Stimulated activated CD4-positive, alpha-beta T cell treated with anti-CD3 and anti-CD28 coated beads, Interleukin-2, amount 100 ng/mL, for 4 hours (primary cell): ENCODE measurements at regions not wholly inside any gene's neighbourhood (a gene's known extent, or its start where the extent isn't known, plus 50 kb on each side); places are given as distances from the start of the nearest gene placed in this dataset.

Experiments used
- DNase-seq: peaks from one replicate; pipeline ENCODE4 v3.0.0-alpha.2; 2020; ENCODE audit warnings: low read depth

DNA sequence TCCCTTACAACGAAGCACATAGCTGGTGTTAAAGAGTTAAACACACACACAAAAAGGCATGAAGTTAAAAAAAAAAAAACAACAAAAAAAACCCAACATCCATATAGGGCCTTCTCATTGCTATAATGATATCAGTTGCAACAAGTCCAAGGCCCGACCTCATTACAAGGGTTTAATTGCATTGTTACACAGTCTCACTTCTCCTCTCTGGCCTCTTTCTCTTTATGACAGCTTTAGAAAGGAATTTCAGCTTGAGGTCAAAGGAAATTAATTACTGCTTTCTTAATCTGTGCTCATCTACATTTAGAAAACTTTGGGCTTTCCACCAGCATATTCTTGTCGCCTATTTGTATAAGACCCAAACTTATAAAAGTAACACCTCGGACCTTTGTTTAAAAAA, 342.1 kb downstream of the NR2F2 start:
- no peak for DNase-seq

DNA sequence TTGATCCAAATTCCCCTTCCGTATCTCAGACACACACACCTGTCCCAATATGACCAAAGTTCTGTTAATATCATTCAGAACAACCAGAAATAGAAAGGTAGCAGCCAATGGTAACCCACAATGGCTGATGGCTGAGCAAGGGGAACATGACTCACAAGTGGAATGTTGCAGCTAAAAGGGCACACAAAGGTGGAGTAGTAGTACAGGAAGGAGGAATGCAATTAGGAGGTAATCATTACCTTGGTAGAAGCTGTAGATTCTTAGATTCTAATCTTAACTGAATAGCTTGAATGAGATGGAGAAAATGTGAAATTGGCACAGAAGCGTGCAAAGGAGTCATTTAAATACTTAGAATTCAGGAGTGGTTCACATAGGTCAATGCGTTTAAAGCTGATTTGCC, 347.9 kb downstream of the NR2F2 start:
- DNase-seq, result no peak

DNA sequence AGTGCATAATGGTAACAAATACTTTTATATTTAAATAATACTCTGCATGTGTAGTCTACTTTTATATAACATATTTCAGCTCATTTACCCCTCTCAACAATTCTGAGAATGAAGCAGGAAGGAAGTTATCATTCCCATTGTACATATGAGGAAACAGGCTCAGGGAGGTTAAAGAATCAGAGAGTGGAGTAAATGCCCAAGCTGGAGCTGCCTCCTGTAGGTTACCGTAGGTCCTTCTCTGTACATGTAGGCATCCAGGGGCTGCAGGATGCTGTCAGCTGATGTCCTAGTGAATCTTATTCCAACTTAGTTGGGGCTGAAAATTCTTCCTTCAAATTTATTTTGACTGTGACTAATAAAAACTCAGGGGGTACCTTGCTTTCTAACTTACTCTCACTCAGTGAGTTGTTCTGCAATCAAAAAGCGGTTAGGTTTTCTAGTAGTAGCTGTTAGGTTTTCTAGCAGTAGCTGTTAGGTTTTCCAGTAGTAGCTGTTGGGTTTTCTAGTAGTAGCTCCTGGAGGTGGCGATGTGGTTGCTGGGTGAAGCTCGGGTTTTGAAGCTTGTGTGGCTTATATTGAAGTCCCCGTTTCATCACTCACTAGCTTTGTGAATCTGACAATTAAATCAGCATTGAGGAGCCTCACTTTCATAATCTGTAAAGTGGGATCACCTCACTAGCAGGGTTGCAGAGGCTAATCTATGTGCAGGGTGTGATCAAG, 357.0 kb downstream of the NR2F2 start:
- no peak for DNase-seq

DNA sequence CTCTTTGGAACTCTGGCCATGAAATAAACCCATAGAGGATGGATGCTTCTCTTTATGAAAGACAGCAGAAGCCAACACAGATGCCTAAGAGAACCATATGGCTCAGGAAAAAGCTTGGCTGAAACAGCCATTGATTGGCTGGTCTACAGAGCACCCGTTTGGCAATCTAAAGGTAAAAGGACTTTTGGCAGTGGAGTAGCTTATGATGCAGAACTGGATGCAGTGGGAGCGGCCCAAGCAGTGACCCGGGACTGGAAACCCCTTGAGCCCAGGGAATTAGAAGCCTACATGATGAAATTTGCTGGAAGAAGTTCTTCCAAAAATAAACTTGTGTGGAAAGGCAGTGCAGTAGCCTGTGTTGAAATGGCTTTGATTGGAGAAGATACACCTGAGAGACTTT, 360.2 kb downstream of the NR2F2 start:
- no peak for DNase-seq

DNA sequence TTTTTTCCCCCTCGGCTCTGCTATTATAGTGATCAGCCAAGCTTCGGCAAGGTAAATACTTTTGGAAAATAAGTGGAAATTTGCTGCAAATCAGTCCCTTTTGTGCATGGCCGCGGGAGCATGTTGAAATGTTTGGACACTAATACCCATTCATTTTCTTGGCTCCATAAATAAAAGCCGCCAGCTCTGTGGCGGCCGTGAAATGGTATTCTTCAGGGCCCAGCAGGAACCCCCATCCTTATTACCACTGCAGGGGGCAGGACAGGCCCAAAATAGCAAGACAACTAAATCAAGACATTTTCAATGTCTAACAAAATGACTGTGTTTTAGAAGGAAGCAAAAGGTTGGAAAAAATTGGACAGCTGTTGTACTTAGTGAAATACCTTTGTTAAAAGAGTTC, 362.3 kb downstream of the NR2F2 start:
- DNase-seq, result no peak

DNA sequence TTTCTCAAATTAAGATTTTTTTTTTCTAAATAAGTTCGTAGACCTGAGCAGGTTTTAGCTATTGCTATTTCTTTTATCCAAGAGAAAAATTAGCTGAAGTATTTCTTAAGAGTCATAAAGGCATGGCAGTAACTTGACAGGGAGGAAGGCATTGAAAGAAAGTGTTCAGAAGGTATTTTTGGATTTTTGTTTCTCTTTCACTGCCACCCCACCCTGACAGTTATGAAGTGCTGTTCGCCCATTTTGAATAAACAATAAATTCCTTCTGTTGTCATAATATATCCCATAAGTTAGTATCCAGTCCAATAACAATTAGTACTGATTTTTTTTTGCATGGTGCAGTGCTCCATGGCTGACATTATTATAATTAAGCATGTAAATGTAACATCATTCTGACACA, 363.0 kb downstream of the NR2F2 start:
- no peak for DNase-seq

DNA sequence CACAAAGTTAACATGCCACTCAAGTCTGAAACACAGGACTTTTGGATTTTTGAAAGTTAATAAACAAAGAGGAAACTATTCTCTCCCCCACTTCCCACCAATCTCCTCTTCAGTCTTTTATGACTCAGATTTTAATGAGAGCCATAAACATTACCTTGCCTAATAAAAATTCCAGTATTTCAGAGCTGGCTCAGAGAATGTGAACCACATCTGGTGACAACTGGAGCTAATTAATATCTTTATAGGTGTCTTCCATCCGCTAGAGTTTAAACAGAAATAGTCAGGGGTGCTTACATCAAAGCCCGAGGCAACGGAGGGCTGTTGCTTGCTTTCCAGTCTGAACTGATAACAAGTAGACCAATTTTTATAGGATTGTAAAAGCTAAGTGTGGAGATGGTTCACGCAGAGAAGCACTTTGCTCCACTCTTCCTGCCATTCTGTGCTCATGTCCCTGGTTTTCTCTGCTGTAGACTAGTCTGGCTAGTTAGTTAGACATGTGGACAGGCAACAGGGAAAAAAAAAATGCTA, 363.6 kb downstream of the NR2F2 start:
- no peak for DNase-seq

DNA sequence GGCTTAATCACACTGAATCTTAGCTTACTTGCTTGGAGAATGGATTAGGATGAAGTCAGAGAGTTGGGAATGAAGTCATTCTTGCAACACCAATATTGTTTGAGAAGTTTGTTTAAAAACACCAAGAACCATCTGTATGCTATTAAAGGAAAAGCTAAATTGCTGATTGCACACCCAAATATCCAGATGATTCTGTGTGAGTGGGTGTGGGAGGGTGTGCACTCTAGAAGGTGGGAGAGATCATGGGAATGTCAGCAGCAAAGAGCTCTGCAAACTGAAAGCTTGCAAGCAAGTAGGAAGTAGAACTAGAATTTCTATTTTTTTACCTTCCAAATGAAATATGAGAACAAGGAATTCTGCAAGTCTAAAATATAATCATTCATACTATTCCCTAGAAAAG, 364.9 kb downstream of the NR2F2 start:
- DNase-seq, result no peak

DNA sequence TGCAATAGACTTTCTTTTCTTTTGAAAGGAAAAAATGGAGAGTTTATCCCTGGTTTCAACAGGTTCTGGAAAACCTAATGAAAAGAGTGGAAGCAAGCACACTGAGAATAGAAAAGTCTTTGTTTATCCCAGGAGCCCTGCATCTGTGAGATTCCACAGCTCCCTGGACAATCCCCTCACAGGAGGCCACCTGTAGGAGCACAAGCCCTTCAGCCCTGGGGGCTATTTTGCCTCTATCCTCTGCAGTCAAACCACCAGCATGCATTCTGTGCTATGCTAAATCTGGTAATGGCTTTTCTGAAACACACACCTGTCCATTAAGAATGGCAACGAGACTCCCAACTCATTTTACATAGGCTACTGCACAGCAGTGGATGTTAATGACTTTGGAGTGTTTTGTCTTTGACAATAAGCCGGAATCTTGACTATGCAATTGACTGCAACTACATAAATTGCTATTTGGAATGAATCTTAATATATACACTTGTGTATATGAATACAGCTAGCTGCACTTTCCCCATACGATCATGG, 369.4 kb downstream of the NR2F2 start:
- no peak for DNase-seq

DNA sequence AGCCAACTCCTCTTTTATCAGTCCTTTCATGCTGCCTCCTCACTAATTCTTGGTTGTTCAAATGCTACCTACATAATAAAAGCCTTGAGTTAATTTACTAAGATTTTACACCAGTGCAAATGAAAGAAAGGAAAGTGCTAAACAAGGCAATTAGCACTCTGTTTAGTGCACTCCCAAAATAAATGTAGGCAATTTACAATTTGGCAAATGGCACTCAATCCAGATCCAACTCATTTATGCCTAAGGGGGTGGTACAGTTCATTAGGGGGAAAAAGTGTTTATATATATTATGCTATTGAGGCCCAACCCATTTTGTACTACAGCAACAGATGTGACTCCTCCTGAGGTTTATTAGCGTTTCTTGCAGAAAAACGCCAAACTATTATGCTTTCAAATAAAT, 370.1 kb downstream of the NR2F2 start:
- DNase-seq, result no peak

DNA sequence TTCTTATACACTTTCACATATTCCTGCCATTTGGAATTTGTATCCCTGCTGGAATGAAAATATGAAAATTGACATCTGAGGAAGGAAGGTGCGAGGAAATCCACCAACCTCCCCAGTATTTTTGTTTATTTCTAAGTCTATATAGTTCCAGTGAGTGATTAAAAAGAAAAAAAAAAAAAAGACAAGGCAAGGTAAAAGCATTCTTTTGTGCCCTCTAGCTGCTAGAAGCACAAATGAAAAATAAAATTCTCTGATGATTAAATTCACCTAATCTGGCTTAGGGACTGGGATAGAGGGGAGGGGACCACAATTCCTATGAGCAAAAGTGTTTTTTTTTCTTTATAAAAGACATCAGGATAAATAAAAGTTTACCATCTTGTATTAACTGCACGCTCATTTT, 370.9 kb downstream of the NR2F2 start:
- DNase-seq, result no peak

DNA sequence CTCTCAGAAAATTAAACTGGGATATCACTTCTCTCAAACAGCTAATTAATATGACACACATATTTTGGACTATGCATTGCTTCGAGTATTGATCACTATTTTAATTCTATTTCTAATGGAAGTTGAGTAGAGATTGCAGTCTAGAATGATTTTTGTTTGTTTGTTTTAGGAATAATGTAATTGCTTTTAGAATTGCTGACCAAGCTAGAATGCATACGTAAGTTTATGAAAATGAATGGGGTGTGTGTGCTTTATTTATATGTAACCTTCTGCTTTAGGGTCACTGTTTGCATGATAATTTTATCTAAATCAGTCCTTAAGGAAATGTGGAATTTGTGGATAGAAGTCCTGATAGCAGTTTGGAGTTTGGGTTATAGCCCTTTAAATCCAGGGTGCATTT, 371.4 kb downstream of the NR2F2 start:
- no peak for DNase-seq

DNA sequence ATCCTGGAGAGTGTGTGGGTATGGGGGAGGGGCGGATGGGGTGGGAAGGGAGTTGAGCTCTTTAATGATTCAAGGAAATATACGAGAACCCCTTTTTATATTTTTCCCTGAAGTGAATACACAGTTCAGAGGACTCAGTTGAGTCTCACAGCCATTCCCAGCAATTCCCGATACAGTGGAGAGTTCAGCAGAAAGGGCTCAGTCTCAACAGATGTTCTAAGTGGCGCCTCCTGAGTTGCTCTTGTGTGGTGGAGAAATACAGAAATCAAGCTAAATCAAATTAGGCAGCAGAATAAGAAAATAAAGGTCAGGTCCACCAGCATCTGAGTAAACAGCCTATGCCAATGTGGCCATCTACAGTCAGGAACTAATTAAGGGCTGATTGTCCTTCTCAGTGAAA, 372.1 kb downstream of the NR2F2 start:
- DNase-seq, result no peak

DNA sequence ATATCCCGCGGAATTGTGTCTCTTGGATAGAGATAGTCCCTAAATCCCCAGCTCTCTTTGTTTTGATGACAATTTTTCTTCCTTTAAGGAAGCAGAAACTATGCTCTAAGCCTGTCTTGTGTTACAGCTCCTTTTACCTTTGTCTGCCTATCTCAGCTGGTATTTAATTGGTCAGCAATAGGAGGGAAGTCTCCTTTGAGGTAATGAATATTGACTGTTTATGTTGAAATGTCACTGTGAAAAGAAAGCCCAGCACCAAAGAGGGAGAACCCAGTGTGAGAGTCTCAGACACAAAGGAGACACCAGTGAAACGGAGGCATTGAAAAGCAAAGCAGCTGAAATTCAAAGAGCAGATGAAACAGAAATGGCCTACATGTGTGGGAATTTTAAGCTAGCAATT, 372.6 kb downstream of the NR2F2 start:
- no peak for DNase-seq

DNA sequence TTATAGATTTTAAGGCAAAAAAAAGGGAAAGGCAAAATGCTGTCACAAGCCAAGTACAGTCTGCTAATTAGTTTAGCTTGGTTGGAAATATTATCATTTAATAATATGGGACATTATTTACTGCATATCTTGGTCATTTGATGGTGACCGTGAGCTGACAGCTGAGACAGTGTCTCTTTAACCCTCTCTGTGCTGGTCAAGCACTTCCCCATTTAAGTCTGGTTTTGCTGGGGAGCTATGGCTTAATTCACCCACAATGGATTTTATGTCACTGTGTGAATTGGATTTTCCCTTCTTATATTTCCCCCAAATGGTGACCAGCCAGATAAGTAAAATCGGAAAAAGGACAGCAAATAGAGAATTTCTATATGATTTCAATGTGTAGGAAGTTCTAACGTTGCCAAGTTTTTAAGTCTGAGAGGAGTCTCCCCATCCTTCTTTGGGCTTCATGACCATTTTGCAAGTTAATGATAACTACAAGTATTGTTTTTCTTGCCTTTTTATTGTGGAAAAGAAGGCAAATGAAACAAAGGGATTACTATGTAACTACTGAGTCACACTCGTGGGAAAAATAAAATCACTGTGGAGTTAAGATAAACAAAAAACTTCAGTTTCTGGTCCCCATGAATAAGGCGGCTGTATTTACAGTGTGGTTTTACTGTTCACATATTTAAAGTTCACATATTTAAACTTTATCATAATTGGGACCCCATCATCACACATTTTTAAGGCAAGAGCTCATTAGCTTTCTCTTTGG, 373.5 kb downstream of the NR2F2 start:
- no peak for DNase-seq

DNA sequence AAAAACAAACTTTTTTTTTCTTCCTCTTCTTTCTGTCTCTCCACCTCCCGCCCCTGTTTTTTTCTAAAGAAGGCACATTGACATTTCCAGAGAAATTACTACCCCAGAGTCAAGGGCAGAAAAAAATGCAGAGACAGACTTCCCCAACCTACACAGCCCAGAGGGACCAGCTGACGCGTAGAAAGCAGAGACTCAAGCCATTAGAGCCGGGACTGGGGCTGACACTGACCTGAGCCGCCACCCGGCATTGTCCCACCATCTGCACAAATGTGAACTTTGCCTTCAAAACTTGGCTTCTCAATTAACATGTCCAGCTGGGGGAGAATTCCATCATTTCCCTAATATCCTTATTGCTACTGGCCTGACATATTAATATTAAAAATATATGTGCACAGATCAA, 385.6 kb downstream of the NR2F2 start:
- DNase-seq, result no peak

DNA sequence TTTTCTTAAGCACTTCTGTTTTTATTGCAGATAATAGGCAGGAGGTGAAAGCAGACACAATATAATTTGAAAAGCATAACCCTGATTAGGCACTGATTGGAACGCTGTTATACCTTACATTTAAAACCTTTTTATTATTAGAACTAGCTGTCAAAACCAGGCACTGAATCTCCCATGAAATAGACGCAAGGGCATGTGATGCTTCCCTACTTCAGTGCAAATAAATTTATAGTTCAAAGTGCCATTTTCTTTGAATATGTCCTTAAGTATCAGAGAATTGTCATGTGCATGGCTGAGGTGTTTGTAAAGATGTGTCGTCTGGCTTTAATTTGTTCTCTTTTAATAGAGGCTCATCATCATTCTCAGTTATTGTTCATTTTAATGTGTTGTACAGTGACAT, 386.0 kb downstream of the NR2F2 start:
- no peak for DNase-seq

DNA sequence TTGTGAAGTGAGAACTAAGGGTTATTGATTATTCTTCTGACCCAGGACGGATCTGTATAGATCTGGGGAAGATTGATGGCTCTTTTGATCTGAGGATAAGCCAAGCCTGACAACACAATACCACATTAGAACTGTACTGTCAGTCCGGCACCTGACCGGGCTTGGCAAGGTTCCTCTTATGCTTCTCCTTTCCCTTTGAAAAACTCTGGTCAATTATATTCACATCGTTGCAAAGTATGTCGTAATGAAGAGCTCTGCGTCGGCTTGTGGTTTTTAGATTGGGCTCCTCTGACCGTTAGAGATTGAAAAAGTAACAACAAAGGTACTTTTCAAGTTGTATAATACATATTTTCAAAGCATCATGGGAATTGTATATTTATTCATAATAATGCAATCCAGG, 389.8 kb downstream of the NR2F2 start:
- DNase-seq, result no peak

DNA sequence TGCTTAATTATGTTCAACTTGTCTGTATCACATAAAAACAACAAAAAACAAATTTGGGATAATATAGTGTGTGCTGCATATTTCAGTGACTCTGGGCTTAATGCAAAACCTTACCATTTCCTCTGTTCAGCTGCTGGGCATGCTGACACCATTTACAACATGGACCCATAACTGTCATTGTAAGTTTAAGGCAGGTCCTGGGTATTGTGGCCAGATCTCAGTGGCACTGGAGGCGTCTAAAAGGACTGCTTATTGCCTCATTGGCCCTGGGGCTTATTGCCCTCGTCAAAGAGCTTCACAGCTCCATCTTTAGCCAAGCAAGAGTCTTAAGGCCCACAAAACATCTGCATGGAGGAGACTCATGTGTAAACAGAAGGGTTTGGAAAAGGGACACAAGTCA, 390.2 kb downstream of the NR2F2 start:
- no peak for DNase-seq

DNA sequence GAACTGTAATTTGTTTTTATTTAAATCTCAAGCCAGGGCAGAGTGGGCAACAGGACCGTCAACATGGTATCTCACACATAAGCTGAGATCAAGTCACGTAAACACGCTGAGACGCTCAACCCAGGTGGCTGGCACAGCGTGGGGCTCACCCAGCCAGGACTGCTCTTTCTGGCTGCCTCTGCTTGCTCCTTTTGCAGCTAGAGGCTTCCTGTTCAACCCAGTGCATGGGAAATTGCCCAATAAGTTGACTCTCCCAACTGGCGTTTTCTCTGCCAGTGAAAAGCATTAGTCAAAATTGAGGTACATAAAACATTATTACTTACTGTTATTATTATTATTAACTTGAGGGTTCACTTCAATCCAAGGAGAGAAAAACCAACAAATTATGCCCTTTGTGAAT, 398.1 kb downstream of the NR2F2 start:
- no peak for DNase-seq

DNA sequence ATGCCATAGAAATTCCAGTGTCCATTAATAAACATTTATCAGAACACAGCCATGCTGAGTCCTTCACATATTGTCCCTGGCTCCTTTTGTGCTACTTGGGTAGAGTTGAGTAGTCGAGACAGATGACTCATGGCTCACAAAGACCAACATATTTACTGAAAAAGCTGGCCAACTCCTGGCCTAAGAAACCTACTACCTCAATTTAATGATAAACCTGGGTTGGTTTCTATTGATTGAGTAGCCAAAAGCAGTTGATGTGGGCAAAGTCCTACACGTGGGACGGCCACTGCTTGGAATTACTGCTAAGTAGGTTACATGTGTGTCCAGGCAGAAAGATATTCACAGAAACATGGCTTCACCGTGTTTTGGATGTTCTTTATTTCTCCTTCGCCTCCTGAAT, 402.2 kb downstream of the NR2F2 start:
- no peak for DNase-seq

DNA sequence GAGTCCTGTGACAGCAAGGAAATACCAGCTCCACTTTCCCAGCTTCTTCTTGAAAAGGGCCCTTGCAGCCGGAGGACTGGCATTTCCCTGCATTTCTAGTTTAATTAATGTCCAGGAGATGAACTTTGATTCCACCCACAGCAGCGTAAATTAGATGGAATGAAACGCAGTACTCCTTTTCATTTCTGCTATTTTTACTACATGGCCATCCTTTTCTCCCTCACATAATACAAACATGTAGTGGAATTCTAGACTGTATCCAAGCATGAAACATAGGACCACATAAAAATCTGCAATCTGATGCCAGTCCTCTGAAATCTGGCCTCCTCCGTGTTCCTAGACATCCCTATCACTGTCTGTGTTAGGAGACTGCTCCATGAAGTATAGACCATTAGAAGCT, 403.2 kb downstream of the NR2F2 start:
- DNase-seq, result no peak

DNA sequence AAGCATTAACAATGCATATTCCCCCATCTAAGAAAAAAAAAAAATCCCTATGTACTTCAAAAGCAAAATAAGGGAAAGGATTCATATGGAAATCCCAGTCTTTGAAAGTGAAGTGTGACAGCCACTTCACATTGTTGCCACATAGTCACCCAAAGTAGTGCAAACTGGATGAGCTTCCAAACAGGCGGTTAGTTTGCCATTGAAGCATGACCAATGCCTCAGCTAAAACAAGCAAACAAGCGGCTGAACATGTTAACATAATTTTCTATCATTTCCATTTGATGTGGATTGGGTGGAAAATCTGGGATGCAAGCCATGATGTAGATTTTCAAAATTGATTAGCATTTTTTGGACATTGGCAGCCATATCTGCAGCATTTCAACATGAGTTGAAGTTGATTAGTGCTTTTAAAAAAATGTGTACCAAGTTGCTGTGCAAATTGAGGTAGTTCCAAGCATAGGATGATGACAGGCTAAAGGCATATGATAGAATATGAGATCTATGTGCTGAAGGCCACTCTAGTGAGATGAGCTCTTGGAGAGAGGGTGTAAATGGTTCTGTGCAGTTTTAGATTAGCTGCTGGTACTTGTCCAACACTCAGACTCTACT, 405.2 kb downstream of the NR2F2 start:
- DNase-seq, result no peak
